Gastroesophageal sphincter (tissue), 3 donors: ENCODE measurements at regions not wholly inside any gene's neighbourhood (a gene's known extent, or its start where the extent isn't known, plus 50 kb on each side); places are given as distances from the start of the nearest gene placed in this dataset.

Experiments used
- CTCF ChIP-seq, 4 experiments: fragments of 200-600 bp in 2 of 4; fragments of 450-650 bp in 2 of 4; sonication (generic) in 1 of 4; IDR thresholded peaks; one replicate each; pipeline ENCODE4 v1.5.1; 2017 to 2019; ENCODE audit warnings: antibody characterized with exemption in 4 of 4, mild to moderate bottlenecking in 2 of 4, moderate library complexity in 2 of 4
- POLR2A ChIP-seq, 2 donors: fragments of 450-650 bp; IDR thresholded peaks; one replicate each; pipeline ENCODE4 v1.6.1; 2017; ENCODE audit warnings: antibody characterized with exemption in 2 of 2, mild to moderate bottlenecking in 2 of 2, moderate library complexity in 1 of 2
- POLR2AphosphoS5 ChIP-seq: sonication (generic); formaldehyde crosslinking; IDR thresholded peaks from one replicate; pipeline ENCODE4 v1.6.1; 2017; ENCODE audit warnings: antibody characterized with exemption

GRCh38 chr7:33793616-33794015 lies 111.7 kb upstream of the BMPER start:
- TF ChIP-seq CTCF (IDR thresholded peaks at IDR 0.05) (no peak), POLR2AphosphoS5 (no peak), POLR2A (IDR thresholded peaks at IDR 0.05) (no peak)
